ENCODE measurements at regions not wholly inside any gene's neighbourhood (a gene's known extent, or its start where the extent isn't known, plus 50 kb on each side); places are given as distances from the start of the nearest gene placed in this dataset.

DNA sequence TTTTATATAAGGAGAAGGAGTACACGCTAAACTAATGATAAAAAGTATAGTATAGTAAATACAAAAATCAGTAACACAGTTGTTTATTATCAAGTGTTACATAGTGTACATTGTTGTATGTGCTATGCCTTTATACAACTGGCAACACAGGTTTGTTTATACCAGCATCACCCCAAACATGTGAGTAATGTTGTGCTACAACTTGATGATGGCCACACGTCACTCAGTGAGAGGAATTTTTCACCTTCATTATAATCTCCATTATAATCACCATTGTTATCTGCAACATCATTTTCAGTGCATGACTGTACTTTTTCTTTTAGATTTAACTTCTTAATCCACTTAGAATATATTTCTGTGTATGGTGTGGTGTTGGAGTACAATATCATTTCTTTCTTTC is 204.0 kb upstream of the CTNNB1 start:
- DNase-seq (ENCODE audit: low spot score), result no peak

DNA sequence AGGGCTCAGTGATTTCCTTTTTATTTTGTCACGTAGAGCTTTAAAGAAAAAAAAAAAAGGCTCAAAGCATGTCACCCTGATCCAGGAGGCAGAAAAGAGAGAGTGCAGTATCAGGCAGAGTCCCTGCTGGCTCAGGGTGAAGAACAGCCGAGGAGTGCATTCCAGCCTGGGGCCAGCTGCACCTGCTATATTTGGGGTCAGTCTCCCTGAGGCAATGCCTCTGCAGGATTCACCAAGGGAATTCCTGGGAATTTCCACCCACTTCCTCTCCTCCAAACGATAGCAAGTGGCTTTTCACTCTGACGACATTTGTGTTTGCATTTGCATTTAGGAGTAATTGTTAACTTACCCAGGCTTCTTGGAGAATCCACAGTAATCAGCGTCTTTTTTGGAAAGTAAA is 202.9 kb upstream of the CTNNB1 start:
- no peak for DNase-seq (ENCODE audit: low spot score)

DNA sequence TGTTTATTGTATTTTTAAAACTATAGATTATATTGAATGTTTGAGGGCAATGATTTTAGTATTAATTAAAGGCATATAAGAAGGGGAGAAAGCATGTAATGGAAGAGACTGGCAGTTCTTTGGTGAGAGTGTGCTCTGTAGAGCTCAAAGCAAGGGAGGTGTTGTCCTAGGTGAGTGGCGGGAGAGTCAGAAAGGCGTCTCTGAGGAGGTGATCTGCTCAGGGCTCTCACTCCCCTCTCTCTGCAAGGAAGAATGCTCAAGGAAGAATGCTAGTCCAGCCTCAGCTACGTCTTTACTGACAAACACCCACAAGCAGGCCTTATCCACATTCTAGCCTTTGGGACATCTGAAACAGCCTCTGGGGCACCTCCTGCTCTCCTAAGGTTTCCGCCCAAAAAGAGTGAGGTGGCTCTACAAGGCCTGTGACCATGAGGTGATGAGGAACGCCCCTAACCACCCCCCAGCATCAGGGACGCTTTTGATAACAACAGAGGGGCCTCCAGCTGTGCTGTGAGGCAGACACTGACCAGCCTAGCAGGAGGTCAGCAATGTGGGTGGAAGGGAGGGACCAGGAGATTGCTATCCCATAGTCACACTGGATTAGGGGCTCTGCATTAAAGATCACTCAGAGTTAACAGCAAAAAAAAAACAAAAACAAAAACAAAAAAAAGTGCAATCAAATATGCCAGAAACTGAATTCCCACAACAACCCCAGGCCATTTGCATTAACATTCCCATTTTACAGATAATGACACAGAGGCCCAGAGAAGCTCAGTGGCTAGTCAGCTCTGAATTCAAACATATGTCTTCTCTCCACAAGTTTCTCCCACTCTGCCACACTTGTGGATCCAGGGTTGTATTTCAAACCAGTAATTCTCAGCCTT is 202.2 kb upstream of the CTNNB1 start:
- DNase-seq (ENCODE audit: low spot score), result no peak

DNA sequence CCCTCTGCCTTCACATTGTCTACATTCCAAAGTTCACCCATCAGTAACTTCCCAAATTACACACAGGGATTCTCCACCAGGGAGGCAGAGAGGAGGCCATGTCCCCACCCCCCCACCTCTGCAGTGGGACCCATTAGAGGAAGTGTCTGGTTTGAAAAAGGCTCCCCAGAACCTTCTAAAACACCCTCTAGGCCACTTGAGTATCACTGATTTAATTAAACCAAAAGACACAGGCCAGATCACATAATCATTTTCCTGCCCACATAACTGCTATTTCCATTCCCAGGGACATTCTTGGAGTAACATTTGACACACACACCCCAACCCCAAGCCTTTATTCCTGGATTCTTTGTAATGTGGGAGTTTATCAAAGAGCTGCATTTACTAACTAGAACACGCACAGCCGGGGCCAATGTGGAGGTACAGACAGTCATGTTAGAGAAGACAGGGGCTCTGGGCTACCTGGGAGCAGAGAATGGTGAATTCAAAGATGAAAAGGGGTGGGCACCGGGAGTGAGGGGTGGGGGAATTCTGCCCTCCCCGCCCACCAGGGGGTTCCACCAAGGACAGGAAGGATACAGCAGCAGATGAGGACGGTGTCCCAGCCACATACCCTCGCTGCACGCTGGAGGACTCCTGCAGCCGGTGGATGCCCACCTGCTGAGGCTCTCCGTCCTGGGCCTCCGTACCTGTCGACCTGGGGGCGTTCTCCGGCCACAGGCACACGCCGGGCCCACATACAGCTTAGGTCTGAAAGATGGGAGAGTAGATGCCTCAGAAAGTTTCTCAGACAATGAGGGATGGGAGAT is 201.4 kb upstream of the CTNNB1 start:
- DNase-seq (ENCODE audit: low spot score), result no peak

DNA sequence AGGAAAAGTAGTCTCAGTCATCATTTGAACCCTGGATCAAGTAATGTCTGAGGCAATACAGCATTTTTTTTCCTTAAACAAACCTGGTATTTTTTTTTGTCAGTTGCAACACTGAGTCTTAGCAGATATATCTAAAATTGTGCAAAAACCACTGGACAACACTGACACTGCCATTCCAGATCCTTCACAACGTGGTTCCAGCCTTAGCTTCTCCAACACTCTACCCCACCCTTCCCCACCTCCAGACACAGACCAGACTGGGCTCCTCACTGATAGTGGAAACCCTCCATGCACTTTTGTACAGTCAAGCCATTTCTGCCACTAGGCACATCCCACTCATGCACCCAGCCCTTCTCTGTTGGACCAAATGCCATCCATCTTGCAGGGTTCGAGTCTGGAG is 199.6 kb upstream of the CTNNB1 start:
- DNase-seq (ENCODE audit: low spot score), result no peak

DNA sequence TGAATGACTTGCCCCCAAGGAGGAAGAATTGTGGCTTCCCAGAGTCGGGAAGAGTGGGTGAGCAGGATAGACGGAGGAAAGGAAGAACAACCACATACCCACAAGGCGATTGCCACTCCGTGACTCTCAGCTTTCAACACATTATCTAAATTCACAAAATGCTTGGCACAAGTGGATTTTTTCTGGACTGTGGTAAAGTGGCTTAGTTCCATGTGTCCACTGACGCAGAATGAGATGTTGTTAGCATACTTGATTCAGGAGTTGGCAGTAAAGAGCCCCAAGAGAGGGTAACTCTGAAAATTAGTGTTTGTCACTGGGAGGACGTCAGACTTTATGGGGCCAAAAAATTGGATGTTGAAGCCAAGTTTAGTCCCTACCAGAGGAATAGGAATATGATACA is 198.8 kb upstream of the CTNNB1 start:
- no peak for DNase-seq (ENCODE audit: low spot score)

DNA sequence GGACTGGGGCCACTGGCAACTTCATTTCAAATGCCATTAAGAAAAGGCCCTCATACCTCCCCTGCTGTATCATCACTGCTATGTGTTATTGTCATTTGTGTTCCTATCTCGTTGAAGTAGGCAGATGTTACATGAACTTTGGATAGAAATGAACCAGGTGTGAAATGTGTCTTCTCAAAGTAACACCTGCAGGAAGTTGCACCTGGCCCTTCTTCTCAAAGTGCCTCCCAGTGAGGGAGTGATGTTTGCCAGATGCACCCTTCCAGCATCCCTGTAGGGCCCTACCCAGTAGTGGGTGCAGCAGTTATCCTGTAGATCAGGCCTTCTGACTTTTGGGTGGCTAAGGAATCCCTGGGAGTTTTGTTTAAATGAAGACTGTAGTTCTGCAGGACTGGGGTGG is 197.7 kb upstream of the CTNNB1 start:
- no peak for DNase-seq (ENCODE audit: low spot score)

DNA sequence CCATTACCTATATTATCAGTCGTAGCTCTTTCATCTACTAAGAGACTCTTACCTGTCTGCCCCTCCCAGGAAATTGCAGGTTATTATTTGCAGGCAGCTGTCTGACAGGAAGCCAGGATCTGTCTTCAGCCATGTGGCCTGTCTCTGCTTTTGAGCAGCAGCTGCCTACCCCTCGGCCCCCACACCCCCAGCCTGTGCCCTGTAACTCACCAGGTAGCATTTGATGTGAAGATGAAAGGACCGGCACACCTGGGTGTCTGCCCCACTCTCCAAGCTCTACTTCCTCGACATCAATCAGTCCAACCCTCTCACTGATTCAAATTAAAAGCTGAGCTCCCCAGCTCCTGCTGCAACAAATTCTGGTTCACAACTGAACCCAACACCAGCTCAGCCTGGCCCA is 197.2 kb upstream of the CTNNB1 start:
- no peak for DNase-seq (ENCODE audit: low spot score)

DNA sequence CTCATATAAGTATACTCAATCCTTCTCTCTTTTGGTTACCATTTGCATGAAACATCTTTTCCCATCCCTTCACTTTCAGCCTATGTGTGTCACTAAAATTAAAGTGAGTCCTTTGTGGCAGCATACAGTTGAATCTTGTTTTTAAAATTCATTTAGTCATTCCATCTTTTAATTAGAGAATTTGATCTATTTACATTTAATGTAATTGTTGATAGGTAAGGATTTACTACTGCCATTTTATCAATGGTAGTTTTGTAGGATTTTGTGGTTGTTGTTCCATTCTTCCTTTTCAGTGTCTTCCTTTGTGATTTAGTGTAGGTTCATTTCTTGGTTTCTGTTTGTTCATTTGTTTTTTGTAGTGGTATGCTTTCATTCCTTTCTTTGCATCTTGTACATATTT is 191.9 kb upstream of the CTNNB1 start:
- no peak for DNase-seq (ENCODE audit: low spot score)

DNA sequence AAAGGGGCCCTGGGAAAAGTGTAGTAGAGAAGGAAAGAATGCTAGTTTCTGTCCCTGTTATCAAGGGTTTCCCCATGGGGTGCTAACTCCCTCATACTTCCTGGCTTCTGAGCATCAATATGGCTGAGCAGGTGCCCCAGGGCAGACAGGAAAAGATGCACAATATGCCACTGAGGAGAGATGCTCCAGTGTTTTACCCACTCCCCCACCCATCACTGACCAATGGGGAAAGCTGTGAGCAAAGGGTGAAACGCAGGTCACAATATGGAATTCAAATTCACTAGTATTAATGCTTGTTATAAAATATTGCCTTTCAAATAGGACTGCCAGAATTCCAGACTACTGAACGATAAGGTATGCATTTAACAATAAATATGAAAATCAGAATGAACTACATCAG is 187.5 kb upstream of the CTNNB1 start:
- DNase-seq (ENCODE audit: low spot score), result no peak

DNA sequence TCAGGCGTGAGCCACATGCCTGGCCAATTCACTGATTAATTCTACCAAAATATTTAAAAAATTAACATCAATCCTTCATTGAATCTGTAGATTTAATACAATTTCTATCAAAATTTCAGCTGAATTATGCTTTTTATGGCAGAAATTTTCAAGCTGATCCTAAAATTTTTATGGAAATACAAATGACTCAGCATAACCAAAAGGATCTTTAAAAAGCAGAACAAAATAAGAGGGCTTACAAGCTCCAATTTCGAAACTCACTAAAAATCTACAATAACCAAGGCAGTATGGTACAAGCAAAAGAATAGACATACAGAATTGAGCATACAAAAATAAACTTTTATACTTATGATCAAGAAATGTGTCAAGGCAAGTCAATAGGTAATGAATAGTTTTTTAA is 180.4 kb upstream of the CTNNB1 start:
- DNase-seq (ENCODE audit: low spot score), result no peak

DNA sequence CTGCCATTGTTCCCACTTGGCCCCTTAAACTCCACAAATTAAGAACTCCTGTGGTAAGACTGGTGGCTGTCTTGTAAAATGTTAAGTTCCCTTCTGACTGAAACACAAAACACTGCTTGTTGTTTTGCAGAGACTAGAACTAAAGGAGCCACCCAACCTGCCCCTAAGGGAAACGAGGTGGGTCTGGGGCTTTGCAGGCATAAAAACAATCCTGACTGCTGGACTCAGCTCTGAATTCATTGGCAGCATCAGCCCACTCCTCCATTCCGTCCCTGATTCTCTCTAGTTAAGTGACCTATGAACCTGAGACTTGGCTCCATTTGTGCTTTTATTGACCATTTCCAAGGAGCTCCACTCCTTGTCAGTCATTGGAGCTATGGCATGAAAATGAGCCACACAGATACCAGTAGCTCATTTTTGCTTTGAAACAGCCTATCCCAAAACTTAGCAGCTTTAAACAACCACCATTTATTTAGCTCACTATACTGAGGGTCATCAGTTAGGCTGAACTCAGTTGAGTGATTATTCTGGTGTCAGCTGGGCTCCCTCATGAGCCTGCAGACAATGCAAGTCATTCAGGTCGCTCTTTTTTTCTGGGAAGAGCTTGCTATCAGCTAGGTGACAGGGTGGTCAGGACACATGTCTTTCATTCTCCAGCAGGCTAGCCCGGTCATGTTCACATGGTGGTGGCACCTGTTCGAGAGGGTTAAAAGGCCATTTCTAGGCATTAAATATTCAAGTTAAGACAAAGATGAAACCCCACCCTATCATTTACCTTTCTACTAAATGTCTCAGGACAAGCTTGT is 175.1 kb upstream of the CTNNB1 start:
- no peak for DNase-seq (ENCODE audit: low spot score)

DNA sequence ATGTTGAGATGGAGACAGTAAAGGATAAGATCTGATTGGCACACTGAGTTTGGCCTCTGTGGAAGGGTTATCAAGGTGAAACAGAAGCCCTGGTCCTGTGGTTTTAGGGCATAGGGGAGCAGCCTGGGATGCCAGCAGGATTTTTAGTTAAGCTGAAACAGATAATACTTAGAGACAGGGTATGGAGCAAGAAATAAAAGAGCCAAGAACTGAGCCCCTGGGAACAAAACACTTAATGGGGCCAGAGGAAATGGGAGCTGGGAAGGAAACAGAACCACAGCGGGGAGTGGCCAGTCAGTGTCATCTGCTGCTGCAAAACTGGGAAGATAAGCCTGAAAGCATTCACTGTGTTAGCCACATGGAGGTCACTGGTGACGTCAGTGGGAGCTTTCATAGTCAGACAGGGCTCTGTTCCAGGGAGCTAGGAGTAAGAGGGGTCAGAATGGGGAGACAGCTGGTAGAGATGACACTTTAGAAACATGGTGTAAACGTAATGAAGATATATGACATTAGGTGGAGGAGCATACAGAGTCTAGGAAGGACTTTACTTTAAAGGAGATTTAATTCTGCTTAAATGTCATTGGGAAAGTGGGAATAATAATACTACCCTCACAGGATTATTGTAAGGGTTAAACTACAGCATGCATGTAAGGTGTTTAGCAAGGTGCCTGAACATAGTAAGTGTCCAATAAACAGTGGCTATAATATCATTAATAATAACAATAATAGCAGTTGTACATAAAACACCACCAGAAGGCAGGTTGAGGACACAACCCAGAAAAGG is 172.7 kb upstream of the CTNNB1 start:
- no peak for DNase-seq (ENCODE audit: low spot score)

DNA sequence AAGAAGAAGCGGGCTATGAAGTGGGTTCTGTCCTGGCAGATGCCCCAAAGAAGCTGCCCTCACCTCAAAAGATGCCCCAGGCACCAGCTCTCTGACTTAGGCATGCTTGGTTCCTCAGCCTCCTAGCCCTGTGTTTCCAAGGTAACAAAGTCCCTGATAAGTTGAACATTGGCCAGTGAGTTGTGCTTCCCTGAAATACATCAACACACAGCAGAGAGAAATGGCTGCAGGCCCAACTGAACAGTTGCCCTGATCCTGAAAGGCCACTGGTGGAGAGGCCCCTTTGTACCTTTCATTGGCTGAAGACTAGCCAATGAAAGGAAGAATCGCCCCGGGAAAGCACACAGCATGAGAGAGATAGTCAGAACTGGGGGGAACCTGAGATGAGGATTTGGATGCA is 169.9 kb upstream of the CTNNB1 start:
- no peak for DNase-seq (ENCODE audit: low spot score)

DNA sequence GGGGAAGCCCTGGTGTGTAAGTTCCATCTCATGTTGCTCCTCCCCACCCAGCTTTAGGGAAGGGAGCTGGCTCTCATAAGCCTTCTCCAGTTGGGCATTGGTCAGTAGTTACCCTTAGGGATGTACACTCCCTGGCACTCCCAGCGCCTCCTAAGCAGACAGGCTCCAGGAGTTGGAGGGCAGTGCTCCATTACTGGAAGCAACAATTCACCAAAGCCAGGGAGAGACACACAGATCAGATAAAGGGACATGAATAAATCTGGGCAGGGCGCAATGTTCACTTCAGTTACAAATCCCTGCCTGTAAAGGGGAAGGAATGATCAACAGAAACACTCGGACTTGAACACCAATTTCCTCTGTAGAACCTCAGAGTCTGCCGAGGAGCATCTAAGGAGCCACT is 169.1 kb upstream of the CTNNB1 start:
- no peak for DNase-seq (ENCODE audit: low spot score)

DNA sequence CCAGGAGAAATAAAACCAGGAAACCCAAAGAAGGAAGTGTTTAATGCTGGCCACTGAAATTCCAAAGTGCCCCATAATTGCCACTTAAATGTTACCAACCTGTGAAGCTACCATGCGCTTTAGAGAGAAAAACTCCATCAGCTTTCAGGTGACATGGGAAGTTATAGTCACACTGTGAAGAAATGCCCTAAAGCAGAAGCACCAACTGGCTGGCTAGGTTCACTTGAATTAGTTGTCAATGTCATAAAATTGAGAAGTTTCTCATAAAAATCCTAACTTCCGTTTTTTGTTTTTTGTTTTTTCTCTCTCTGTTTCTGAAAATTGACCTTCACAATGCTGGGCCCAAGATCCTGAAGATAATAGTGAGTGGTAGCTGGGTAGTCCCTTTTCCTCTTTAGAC is 167.9 kb upstream of the CTNNB1 start:
- no peak for DNase-seq (ENCODE audit: low spot score)

DNA sequence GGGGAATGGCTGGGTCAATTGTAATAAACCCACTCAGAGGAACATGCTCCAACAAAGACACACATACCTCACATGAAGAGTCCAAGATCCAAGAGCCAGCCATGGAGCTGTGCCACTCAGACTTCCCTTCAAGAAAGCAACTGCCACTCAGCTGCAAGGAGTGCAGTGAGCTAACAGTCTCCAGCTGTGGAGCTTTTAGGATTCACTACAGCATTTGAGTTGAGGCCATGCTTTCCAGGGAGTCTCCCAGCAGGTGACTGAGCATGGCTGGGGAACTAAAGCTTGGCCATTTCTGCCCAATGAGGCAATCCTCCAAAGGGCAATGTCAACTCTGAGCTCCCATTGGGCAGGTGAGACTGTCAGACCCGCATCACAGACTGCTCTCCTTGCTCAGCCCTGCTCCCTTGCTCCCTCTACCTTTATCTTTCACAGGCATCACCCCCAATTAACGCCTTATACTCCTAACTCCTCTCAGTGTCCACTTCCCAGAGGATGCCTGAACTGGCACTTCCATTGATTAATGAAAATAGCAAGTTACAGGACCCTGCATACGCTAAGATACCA is 165.3 kb upstream of the CTNNB1 start:
- DNase-seq (ENCODE audit: low spot score), result no peak

DNA sequence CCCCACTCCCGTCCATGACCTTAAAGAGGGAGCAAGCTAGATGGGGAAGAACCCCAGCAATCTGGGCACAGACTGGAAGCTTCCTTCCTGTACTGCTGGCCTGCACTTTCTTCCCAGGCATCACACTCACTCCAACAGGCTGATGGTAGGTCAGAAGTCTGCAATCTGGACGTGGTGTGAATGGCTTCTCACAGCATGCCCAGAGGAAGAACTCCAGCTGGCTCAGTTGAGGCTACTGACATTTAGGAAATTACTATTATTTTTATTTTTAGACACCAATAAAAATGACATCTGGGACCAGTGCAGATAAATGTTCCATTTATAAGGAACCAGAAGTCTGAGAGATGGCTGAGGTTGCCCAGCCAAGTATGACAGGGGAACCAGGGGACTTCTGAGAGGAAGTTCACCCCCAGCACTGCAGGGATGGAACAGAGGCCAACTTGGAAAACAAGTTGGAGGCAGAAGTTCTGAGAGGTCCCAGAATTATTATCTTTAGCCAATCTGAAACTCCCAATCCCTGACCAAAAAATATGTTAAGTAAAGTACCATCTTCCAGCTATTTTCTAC is 163.8 kb upstream of the CTNNB1 start:
- DNase-seq (ENCODE audit: low spot score), result no peak

DNA sequence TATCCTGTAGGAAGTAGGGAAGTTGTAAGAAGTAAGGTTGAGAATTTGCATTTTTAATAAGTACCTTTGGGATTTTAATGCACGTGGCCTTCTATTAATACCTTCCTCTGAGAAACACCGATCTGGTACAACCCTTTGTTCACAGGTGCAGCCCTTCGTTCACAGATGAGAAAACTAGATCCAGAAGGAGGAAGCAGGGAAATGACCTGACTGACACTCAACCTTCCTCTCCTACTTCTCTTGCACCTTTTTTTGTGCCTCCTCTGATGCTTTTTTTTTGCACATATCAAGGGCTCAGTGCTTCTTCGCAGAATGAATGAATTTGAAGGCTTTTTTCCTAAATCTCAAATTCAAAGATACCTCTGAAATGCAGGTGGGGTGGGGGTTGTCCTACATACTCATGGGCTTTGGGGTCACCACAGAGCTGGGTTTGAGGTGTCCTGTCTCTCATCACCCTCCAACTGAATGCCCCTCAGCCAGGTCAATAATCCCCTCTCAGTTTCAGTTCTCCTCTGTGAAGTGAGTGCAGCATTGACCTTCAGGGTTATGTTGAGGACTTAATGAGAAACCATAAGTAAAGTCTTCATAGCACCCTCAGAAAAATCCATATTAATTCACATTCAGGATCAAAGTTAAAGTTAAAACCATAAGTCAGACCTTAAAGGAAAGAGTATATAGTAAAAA is 161.5 kb upstream of the CTNNB1 start:
- no peak for DNase-seq (ENCODE audit: low spot score)

DNA sequence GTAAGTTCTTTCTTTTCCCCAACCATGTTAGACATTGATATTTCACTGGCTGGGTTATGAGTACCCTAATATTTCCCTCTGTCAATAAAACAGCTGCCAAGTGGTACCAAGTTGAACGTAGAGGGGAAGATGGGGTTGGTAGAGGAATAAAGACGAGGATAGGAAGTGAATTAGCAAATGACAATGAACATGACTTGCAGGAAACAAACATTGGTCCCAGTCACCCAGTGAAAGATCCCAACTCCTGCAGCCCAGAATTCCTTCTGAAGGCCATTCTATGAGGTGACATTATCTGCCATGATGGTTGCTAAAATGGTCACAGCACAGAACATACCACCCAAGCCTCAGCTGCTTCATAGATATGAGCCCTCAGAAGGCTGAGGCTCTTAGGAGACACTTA is 159.0 kb upstream of the CTNNB1 start:
- no peak for DNase-seq (ENCODE audit: low spot score)

DNA sequence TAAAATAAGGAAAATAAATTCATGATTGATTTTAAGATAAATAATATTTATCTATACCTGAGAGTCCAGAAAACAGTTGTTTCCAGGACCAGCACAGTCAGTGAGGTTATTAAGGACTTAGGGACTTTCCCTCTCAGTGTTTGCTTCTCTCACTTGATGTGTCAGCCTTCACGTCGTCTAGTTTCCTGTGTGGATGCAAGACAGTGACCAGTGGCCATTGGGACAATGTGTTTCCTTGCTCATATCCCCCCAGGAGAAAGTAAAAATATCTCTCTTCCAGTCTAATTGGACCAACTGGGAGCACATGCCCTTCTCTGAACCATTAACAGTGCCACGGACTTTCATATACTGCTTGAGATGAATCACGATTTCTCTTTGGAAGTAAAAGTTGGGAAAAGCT is 157.8 kb upstream of the CTNNB1 start:
- no peak for DNase-seq (ENCODE audit: low spot score)

Data from activated CD4-positive, alpha-beta T cell treated with anti-CD3 and anti-CD28 coated beads, Interleukin-2, Interleukin-4, amounts not matched to agents 100 ng/mL and 50 ng/mL, durations not matched to agents 16 hours and 8 hours (primary cell).